Ishikawa (cell line): ENCODE measurements at regions not wholly inside any gene's neighbourhood (a gene's known extent, or its start where the extent isn't known, plus 50 kb on each side); places are given as distances from the start of the nearest gene placed in this dataset.

ENCODE experiments used
- CEBPB ChIP-seq: IDR thresholded peaks from 2 replicates; pipeline ENCODE4 v1.6.1; 2012
- EGR1 ChIP-seq: IDR thresholded peaks from 2 replicates; pipeline ENCODE4 v1.6.1; 2012
- MAX ChIP-seq: IDR thresholded peaks from 2 replicates; pipeline ENCODE4 v1.6.1; 2012
- RAD21 ChIP-seq: IDR thresholded peaks from 2 replicates; pipeline ENCODE4 v1.6.1; 2012; ENCODE audit warnings: low read depth
- REST ChIP-seq: IDR thresholded peaks from 2 replicates; pipeline ENCODE4 v1.6.1; 2012; ENCODE audit warnings: low read depth, mild to moderate bottlenecking
- TAF1 ChIP-seq: IDR thresholded peaks from 2 replicates; pipeline ENCODE4 v1.6.1; 2012; ENCODE audit warnings: low read depth, mild to moderate bottlenecking
- TEAD4 ChIP-seq: IDR thresholded peaks from 2 replicates; pipeline ENCODE4 v1.6.1; 2012
- USF1 ChIP-seq: IDR thresholded peaks from 2 replicates; pipeline ENCODE4 v1.6.1; 2012

- no peak for TF ChIP-seq TEAD4
- no peak for TF ChIP-seq RAD21
- no peak for TF ChIP-seq REST
- TF ChIP-seq TAF1 = no peak
- TF ChIP-seq CEBPB = no peak
- no peak for TF ChIP-seq USF1
- no peak for TF ChIP-seq EGR1
- no peak for TF ChIP-seq MAX
Observed at GRCh38 chr4:42309361-42310260, 87.7 kb upstream of the SHISA3 start.
